CD14-positive monocyte (primary cell): ENCODE measurements at regions not wholly inside any gene's neighbourhood (a gene's known extent, or its start where the extent isn't known, plus 50 kb on each side); places are given as distances from the start of the nearest gene placed in this dataset.

Experiments
- DNase-seq, 3 donors: peaks; one replicate each; pipeline ENCODE4 v3.0.0-alpha.2; 2011 to 2022
- H2AFZ ChIP-seq: 2 replicates; pipeline ENCODE4 v1.6.0; 2012; ENCODE audit warnings: mild to moderate bottlenecking, low read depth, low read length, inconsistent platforms; ENCODE audit not compliant: insufficient read depth, poor library complexity, severe bottlenecking
- H3K27ac ChIP-seq, 2 donors: 1 replicate in 1 of 2; 2 replicates in 1 of 2; pipeline ENCODE4 v1.5.1; 2012 to 2013; ENCODE audit warnings: low read length in 2 of 2, control low read depth in 1 of 2, inconsistent platforms in 1 of 2, low read depth in 1 of 2, mild to moderate bottlenecking in 1 of 2
- H3K27me3 ChIP-seq, 2 donors: one replicate each; pipeline versions ENCODE4 v1.6.0 to v1.6.1; 2011 to 2013; ENCODE audit warnings: low read length in 2 of 2; ENCODE audit not compliant: control insufficient read depth in 2 of 2, insufficient read depth in 2 of 2
- H3K36me3 ChIP-seq, 2 donors: replicated peaks in 1 of 2; 1 replicate in 1 of 2; 2 replicates in 1 of 2; pipeline versions ENCODE4 v1.5.1 to v1.6.1; 2012 to 2013; ENCODE audit warnings: low read length in 2 of 2, control low read depth in 1 of 2, inconsistent platforms in 1 of 2, mild to moderate bottlenecking in 1 of 2; ENCODE audit not compliant: insufficient read depth in 2 of 2, control insufficient read depth in 1 of 2
- H3K4me1 ChIP-seq, 2 donors: 1 replicate in 1 of 2; 2 replicates in 1 of 2; pipeline versions ENCODE4 v1.5.1 to v1.6.1; 2012 to 2013; ENCODE audit warnings: low read length in 2 of 2, control low read depth in 1 of 2, inconsistent platforms in 1 of 2, mild to moderate bottlenecking in 1 of 2, moderate library complexity in 1 of 2; ENCODE audit not compliant: insufficient read depth in 2 of 2, control insufficient read depth in 1 of 2
- H3K4me2 ChIP-seq: replicated peaks from 2 replicates; pipeline ENCODE3; 2012; ENCODE audit warnings: low read length, moderate library complexity, mild to moderate bottlenecking; ENCODE audit not compliant: poor library complexity, severe bottlenecking; ENCODE audit errors: extremely low read depth
- H3K4me3 ChIP-seq, 3 experiments: fragments of 200-600 bp in 1 of 3; sonication (generic) in 1 of 3; replicated peaks in 1 of 3; 1 replicate in 2 of 3; 2 replicates in 1 of 3; pipeline ENCODE4 v1.5.1; 2011 to 2013; ENCODE audit warnings: low read length in 3 of 3, mild to moderate bottlenecking in 3 of 3, control low read depth in 2 of 3, low read depth in 2 of 3, inconsistent platforms in 1 of 3, moderate library complexity in 1 of 3
- H3K79me2 ChIP-seq: 2 replicates; pipeline ENCODE4 v1.6.0; 2012; ENCODE audit warnings: mild to moderate bottlenecking, control low read depth, inconsistent platforms, low read length, moderate library complexity; ENCODE audit not compliant: insufficient read depth
- H3K9ac ChIP-seq: 2 replicates; pipeline ENCODE4 v1.6.0; 2017; ENCODE audit warnings: low read length, mild to moderate bottlenecking; ENCODE audit not compliant: insufficient read depth, poor library complexity, severe bottlenecking
- H3K9me3 ChIP-seq, 2 donors: replicated peaks in 1 of 2; 1 replicate in 1 of 2; 2 replicates in 1 of 2; pipeline versions ENCODE4 v1.5.1 to v1.6.1; 2012 to 2013; ENCODE audit warnings: low read length in 2 of 2, control low read depth in 1 of 2; ENCODE audit not compliant: control insufficient read depth in 1 of 2, insufficient read depth in 1 of 2
- H4K20me1 ChIP-seq: 2 replicates; pipeline ENCODE4 v1.6.0; 2012; ENCODE audit warnings: mild to moderate bottlenecking, low read length, control low read depth, moderate library complexity; ENCODE audit not compliant: insufficient read depth
- H3K27ac Mint-ChIP-seq, 7 donors: one replicate each; pipeline ENCODE4 v1.8.0; 2020; ENCODE audit warnings: mild to moderate bottlenecking in 7 of 7, mixed read lengths in 7 of 7, moderate library complexity in 6 of 7, inconsistent platforms in 2 of 7
- H3K27me3 Mint-ChIP-seq, 3 donors: one replicate each; pipeline ENCODE4 v1.8.0; 2021 to 2022; ENCODE audit warnings: low read depth in 3 of 3, mild to moderate bottlenecking in 3 of 3, mixed read lengths in 3 of 3, moderate library complexity in 3 of 3, inconsistent platforms in 1 of 3
- H3K36me3 Mint-ChIP-seq, 2 donors: one replicate each; pipeline ENCODE4 v1.8.0; 2020; ENCODE audit warnings: mixed read lengths in 2 of 2, inconsistent platforms in 1 of 2, mild to moderate bottlenecking in 1 of 2
- H3K4me1 Mint-ChIP-seq: one replicate; pipeline ENCODE4 v1.8.0; 2020; ENCODE audit warnings: mild to moderate bottlenecking, mixed read lengths
- H3K4me3 Mint-ChIP-seq, 2 donors: one replicate each; pipeline ENCODE4 v1.8.0; 2020; ENCODE audit warnings: mild to moderate bottlenecking in 2 of 2, mixed read lengths in 2 of 2, moderate library complexity in 1 of 2
- H3K9me3 Mint-ChIP-seq, 7 donors: one replicate each; pipeline ENCODE4 v1.8.0; 2020 to 2022; ENCODE audit warnings: mixed read lengths in 7 of 7, mild to moderate bottlenecking in 6 of 7, moderate library complexity in 6 of 7, inconsistent platforms in 2 of 7
- CTCF ChIP-seq: fragments of 200-600 bp; IDR thresholded peaks from one replicate; pipeline ENCODE4 v1.8.0; 2022; ENCODE audit warnings: antibody characterized with exemption, mild to moderate bottlenecking
- WGBS: methylation state at CpG from one replicate; pipeline ENCODE4 v1.1.5; 2013; ENCODE audit warnings: missing lambda C conversion rate; ENCODE audit not compliant: insufficient coverage; 5-methylcytosine and 5-hydroxymethylcytosine counted together
- intact Hi-C, 2 donors: fragments of 100-400 bp; cut with micrococcal nuclease; formaldehyde crosslinking; loops; one replicate each; pipeline versions ENCODE4 v1.15.0 to v1.15.1; 2023

DNA sequence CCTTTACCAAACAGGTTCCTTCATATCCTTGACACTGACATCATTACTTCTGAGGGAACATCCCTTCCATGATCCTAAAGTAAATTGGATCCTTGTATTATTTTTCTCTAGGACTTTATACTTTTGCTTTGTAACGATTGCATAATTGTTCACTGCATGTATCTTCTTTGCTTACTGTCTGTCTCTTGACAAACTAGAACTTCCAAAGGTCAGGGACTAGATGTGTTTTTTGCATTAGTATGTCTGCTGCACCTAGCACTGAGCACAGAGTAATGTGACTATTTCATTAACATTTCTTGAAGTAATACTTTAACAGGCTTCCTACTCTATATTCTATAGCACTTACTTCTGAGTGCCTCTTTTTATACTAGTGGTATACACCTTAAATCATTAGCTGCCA lies 976.6 kb upstream of the SORCS1 start:
- H2AFZ ChIP-seq: no peak overlapping the region
- H3K9ac ChIP-seq: no peak overlapping the region
- H3K27ac ChIP-seq: no peak overlapping the region
- H3K27me3 Mint-ChIP-seq: peaks cover 0 to 2% (median 0%) of the 10 kb centered on the region in 3 donors
- no peaks in the 10 kb centered on the region for H3K4me1 Mint-ChIP-seq
- H3K9me3 Mint-ChIP-seq: peaks cover 1 to 9% (median 2%) of the 10 kb centered on the region in 7 donors
- WGBS: no CpG with 5 or more reads among the region's 1 CpG
- no peak overlapping the region for H3K4me2 ChIP-seq
- H3K4me3 ChIP-seq: no peak overlapping the region
- no peak for DNase-seq
- H3K4me1 ChIP-seq: no peaks in the 10 kb centered on the region
- no peaks in the 10 kb centered on the region for H3K36me3 Mint-ChIP-seq
- no peaks in the 10 kb centered on the region for H3K36me3 ChIP-seq
- no peak overlapping the region for H3K27ac Mint-ChIP-seq
- no peak for TF ChIP-seq CTCF
- H3K79me2 ChIP-seq: no peaks in the 10 kb centered on the region
- H3K9me3 ChIP-seq: peaks cover 4 to 8% of the 10 kb centered on the region in 2 donors
- no peaks in the 10 kb centered on the region for H4K20me1 ChIP-seq
- H3K4me3 Mint-ChIP-seq: no peak overlapping the region
- no peaks in the 10 kb centered on the region for H3K27me3 ChIP-seq
- intact Hi-C loops: no loop called here

GRCh38 chr10:108132303-108132702 lies 967.8 kb upstream of the SORCS1 start:
- peaks cover 0 to 3% (median 1%) of the 10 kb centered on the region in 7 donors for H3K9me3 Mint-ChIP-seq
- Histone ChIP-seq H3K9ac (no peak overlapping the region), H3K4me2 (no peak overlapping the region), H4K20me1 (no peaks in the 10 kb centered on the region), H3K4me1 (no peaks in the 10 kb centered on the region), H3K27me3 (no peaks in the 10 kb centered on the region), H3K79me2 (no peaks in the 10 kb centered on the region), H3K4me3 (no peak overlapping the region), H3K9me3 (peaks cover 0 to 4% of the 10 kb centered on the region in 2 donors), H2AFZ (no peak overlapping the region), H3K36me3 (no peaks in the 10 kb centered on the region), H3K27ac (no peak overlapping the region)
- DNase-seq: no peak
- no peak for TF ChIP-seq CTCF
- H3K4me1 Mint-ChIP-seq: no peaks in the 10 kb centered on the region
- H3K4me3 Mint-ChIP-seq: no peak overlapping the region
- WGBS: 42% methylated on average over 2 of the region's 2 CpGs
- intact Hi-C loops: no loop called here
- no peaks in the 10 kb centered on the region for H3K36me3 Mint-ChIP-seq
- H3K27me3 Mint-ChIP-seq: no peaks in the 10 kb centered on the region
- no peak overlapping the region for H3K27ac Mint-ChIP-seq
